GM23338 (cell line): ENCODE measurements at regions not wholly inside any gene's neighbourhood (a gene's known extent, or its start where the extent isn't known, plus 50 kb on each side); places are given as distances from the start of the nearest gene placed in this dataset.

ENCODE experiments used
- EZH2 ChIP-seq: fragments of 200-600 bp; sonication (generic); IDR thresholded peaks from one replicate; pipeline ENCODE4 v1.8.0; 2017; ENCODE audit warnings: antibody characterized with exemption, mild to moderate bottlenecking, low read depth; ENCODE audit not compliant: unreplicated experiment
- TF ChIP-seq, protein P1 (sequence below), 2 experiments: fragments of 200-600 bp in 1 of 2; sonication (generic) in 1 of 2; conservative IDR thresholded peaks; 2 replicates each; pipeline versions ENCODE4 v1.5.1 to v1.6.1; 2016 to 2017; ENCODE audit warnings: antibody characterized with exemption in 2 of 2, low read depth in 2 of 2, mild to moderate bottlenecking in 2 of 2, moderate library complexity in 1 of 2

GRCh38 chr7:25765110-25765655 is 386.8 kb upstream of the NFE2L3 start:
- TF ChIP-seq, protein P1, sequence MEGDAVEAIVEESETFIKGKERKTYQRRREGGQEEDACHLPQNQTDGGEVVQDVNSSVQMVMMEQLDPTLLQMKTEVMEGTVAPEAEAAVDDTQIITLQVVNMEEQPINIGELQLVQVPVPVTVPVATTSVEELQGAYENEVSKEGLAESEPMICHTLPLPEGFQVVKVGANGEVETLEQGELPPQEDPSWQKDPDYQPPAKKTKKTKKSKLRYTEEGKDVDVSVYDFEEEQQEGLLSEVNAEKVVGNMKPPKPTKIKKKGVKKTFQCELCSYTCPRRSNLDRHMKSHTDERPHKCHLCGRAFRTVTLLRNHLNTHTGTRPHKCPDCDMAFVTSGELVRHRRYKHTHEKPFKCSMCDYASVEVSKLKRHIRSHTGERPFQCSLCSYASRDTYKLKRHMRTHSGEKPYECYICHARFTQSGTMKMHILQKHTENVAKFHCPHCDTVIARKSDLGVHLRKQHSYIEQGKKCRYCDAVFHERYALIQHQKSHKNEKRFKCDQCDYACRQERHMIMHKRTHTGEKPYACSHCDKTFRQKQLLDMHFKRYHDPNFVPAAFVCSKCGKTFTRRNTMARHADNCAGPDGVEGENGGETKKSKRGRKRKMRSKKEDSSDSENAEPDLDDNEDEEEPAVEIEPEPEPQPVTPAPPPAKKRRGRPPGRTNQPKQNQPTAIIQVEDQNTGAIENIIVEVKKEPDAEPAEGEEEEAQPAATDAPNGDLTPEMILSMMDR (conservative IDR thresholded peaks at IDR 0.05; ENCODE audit: low read depth in 2 of 2): no peak
- no peak for TF ChIP-seq EZH2
